LNCaP clone FGC (cell line): ENCODE measurements at regions not wholly inside any gene's neighbourhood (a gene's known extent, or its start where the extent isn't known, plus 50 kb on each side); places are given as distances from the start of the nearest gene placed in this dataset.
A peak's percentile ranks its signal among the peaks of the same experiment; 100 is the strongest.

ENCODE experiments used
- DNase-seq: peaks from one replicate; pipeline ENCODE4 v3.0.0-alpha.2; 2011; ENCODE audit warnings: low read depth
- H3K4me3 ChIP-seq: 2 replicates; pipeline ENCODE4 v1.5.1; 2011; ENCODE audit warnings: mild to moderate bottlenecking, low read depth, low read length, control low read depth
- TF ChIP-seq, protein P1 (sequence below): IDR thresholded peaks from 2 replicates; pipeline ENCODE4 v1.5.1; 2012; ENCODE audit warnings: mild to moderate bottlenecking; ENCODE audit not compliant: control insufficient read depth, insufficient read depth; ENCODE audit errors: extremely low read depth

- TF ChIP-seq, protein P1, sequence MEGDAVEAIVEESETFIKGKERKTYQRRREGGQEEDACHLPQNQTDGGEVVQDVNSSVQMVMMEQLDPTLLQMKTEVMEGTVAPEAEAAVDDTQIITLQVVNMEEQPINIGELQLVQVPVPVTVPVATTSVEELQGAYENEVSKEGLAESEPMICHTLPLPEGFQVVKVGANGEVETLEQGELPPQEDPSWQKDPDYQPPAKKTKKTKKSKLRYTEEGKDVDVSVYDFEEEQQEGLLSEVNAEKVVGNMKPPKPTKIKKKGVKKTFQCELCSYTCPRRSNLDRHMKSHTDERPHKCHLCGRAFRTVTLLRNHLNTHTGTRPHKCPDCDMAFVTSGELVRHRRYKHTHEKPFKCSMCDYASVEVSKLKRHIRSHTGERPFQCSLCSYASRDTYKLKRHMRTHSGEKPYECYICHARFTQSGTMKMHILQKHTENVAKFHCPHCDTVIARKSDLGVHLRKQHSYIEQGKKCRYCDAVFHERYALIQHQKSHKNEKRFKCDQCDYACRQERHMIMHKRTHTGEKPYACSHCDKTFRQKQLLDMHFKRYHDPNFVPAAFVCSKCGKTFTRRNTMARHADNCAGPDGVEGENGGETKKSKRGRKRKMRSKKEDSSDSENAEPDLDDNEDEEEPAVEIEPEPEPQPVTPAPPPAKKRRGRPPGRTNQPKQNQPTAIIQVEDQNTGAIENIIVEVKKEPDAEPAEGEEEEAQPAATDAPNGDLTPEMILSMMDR: no peak
- H3K4me3 ChIP-seq: no peak overlapping the region
- DNase-seq: no peak
Measured at GRCh38 chr9:129363216-129363873, 185.3 kb upstream of the IER5L start.

GRCh38 chr9:129362287-129363000 lies 184.4 kb upstream of the IER5L start:
- TF ChIP-seq, protein P1: peak; percentile 43
- peak; percentile 54 for DNase-seq
- H3K4me3 ChIP-seq: no peak overlapping the region

- no peak overlapping the region for H3K4me3 ChIP-seq
Measured at GRCh38 chr9:129361196-129361595, 183.1 kb upstream of the IER5L start.

GRCh38 chr9:129359916-129360536 lies 182.0 kb upstream of the IER5L start:
- TF ChIP-seq, protein P1: no peak
- no peak for DNase-seq
- H3K4me3 ChIP-seq: no peak overlapping the region

More at GRCh38 chr9:129361196-129361595, 183.1 kb upstream of the IER5L start:
- no peak for DNase-seq
- TF ChIP-seq, protein P1: no peak

DNA sequence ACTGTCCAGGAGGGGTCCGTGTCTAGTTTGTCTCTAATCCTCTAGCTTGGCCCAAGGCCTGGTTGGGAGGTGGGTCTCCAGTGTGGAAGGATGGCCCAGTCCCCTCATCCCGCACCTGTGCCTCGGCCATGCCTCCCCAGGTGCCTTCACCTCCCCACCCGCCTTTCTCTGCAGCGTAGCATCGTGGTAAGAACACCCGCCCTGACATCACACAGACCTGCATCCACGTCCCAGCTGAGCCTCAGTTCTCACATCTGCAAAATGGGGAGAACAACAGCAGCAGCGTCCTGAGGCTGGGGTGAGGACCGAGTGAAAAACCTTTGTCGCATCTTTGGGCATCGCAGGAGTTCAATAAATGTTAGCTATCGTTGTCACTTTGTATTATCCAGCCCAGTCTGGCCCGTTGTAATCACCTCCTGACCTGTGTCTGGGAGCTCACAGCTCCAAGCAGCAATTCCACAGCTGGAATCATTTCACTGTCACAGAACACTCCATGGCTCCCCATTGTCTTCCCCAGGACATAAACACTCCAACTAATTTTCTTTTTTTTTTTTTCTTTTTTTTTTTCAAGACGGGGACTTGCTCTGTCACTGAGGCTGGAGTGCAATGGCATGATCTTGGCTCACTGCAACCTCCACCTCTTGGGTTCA lies 181.2 kb upstream of the IER5L start:
- no peak for DNase-seq
- TF ChIP-seq, protein P1: no peak
- no peak overlapping the region for H3K4me3 ChIP-seq

DNA sequence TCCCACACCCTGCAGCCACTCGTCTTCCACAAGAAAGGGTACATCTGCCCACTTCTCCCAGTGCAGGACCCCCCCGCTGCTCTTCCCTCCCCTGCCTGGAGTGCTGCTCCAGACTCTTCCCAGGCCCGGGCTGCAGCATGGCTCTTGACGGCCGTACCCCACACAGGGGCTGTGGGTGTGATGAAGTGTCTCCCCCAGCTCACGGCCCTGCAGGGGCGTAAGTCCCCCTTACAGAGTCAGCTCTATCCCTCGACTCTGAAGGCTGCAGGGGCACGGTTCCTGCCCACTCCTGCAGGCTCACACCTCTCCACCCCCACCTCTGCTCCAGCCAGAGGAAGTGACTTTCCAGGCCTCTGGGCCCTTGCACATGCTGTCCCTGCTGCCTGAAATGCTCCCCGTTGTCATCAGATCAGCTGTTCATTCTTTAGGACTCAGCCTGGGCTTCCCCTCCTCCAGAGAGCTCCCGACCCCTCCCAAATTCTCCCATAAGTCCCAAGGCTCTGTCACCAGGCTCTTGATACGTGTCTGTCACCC lies 180.6 kb upstream of the IER5L start:
- no peak for DNase-seq
- TF ChIP-seq, protein P1: no peak
- H3K4me3 ChIP-seq: no peak overlapping the region
